Psoas muscle (tissue), 7 donors: ENCODE measurements at regions not wholly inside any gene's neighbourhood (a gene's known extent, or its start where the extent isn't known, plus 50 kb on each side); places are given as distances from the start of the nearest gene placed in this dataset.

Source experiments
- ATAC-seq, 4 donors: fragments of 200-7000 bp; cut with Tn5 transposase; one replicate each; pipeline ENCODE4 v1.9.1; 2020; ENCODE audit warnings: moderate library complexity in 3 of 4, mild to moderate bottlenecking in 2 of 4
- DNase-seq, 2 donors: peaks; one replicate each; pipeline ENCODE4 v3.0.0-alpha.2; 2020
- H3K27ac ChIP-seq: fragments of 200-600 bp; one replicate; pipeline ENCODE4 v1.8.0; 2022
- H3K27me3 ChIP-seq, 3 donors: fragments of 200-600 bp in 1 of 3; one replicate each; pipeline versions ENCODE4 v1.6.1 to v1.8.0; 2013 to 2022; ENCODE audit warnings: low read length in 2 of 3, mild to moderate bottlenecking in 2 of 3, moderate library complexity in 1 of 3; ENCODE audit not compliant: insufficient read depth in 3 of 3
- H3K36me3 ChIP-seq, 2 donors: fragments of 200-600 bp in 1 of 2; one replicate each; pipeline versions ENCODE4 v1.6.1 to v1.8.0; 2013 to 2022; ENCODE audit warnings: low read depth in 1 of 2, mild to moderate bottlenecking in 1 of 2, moderate library complexity in 1 of 2; ENCODE audit not compliant: insufficient read depth in 1 of 2
- H3K4me1 ChIP-seq: fragments of 200-600 bp; one replicate; pipeline ENCODE4 v1.8.0; 2022
- H3K4me3 ChIP-seq: fragments of 200-600 bp; one replicate; pipeline ENCODE4 v1.8.0; 2022; ENCODE audit warnings: mild to moderate bottlenecking
- H3K9me3 ChIP-seq: fragments of 200-600 bp; one replicate; pipeline ENCODE4 v1.8.0; 2022
- CTCF ChIP-seq: fragments of 200-600 bp; IDR thresholded peaks from one replicate; pipeline ENCODE4 v1.8.0; 2022; ENCODE audit warnings: antibody characterized with exemption
- WGBS, 3 donors: extraction: QIAGEN DNeasy Blood & Tissue Kit; methylation state at CpG; one replicate each; pipeline versions ENCODE4 v1.1.6 to v1.1.7; 2013; 5-methylcytosine and 5-hydroxymethylcytosine counted together
- intact Hi-C, 2 donors: fragments of 100-400 bp; cut with DNase I; formaldehyde crosslinking; loops; one replicate each; pipeline versions ENCODE4 v1.11.0 to v1.14.2; 2022
- donor health status: healthy with polysubstance abuse.
- donor health status: DM: no; HTN: no; CAD: no; lungs with moderate emphysema.
- donor health status: Bipolar disorder and iron deficiency.
- donor health status: healthy.
- donor health status: DM: yes; HTN: yes; CAD: no.
- donor health status: DM: no; HTN: no; CAD: no.
- donor health status: DM: yes; HTN: yes; CAD: no.

GRCh38 chr15:81941479-81941878 lies 104.3 kb downstream of the MEX3B start:
- 60 to 68% (median 67%) methylated on average over 4 of the region's 4 CpGs for WGBS, 3 donors
- Histone ChIP-seq H3K36me3 (no peaks in the 10 kb centered on the region), H3K4me1 (no peaks in the 10 kb centered on the region), H3K27me3 (no peaks in the 10 kb centered on the region), H3K27ac (no peak overlapping the region), H3K4me3 (no peak overlapping the region), H3K9me3 (peaks cover 16% of the 10 kb centered on the region)
- TF ChIP-seq CTCF: no peak
- no peak for ATAC-seq
- DNase-seq: no peak
- intact Hi-C loops: no loop called here

GRCh38 chr15:81940467-81941451 lies 105.1 kb downstream of the MEX3B start:
- H3K36me3 ChIP-seq: no peaks in the 10 kb centered on the region
- WGBS, 3 donors: 44 to 68% (median 66%) methylated on average over 1 of the region's 1 CpG
- no peak overlapping the region for H3K27ac ChIP-seq
- DNase-seq (no peak), ATAC-seq (no peak)
- H3K9me3 ChIP-seq: peaks cover 16% of the 10 kb centered on the region
- H3K27me3 ChIP-seq: no peaks in the 10 kb centered on the region
- no peak for TF ChIP-seq CTCF
- H3K4me1 ChIP-seq: no peaks in the 10 kb centered on the region
- intact Hi-C loops: no loop called here
- H3K4me3 ChIP-seq: no peak overlapping the region

GRCh38 chr15:81939604-81940440 lies 106.0 kb downstream of the MEX3B start:
- WGBS, 3 donors: 33 to 38% (median 38%) methylated on average over 5 of the region's 5 CpGs
- peak; percentile 57 for TF ChIP-seq CTCF
- intact Hi-C loops: no loop called here

GRCh38 chr15:81937189-81937588 lies 108.6 kb downstream of the MEX3B start:
- Histone ChIP-seq H3K4me3 (no peak overlapping the region), H3K27ac (no peak overlapping the region), H3K4me1 (no peaks in the 10 kb centered on the region), H3K27me3 (no peaks in the 10 kb centered on the region), H3K36me3 (no peaks in the 10 kb centered on the region), H3K9me3 (peaks cover 16% of the 10 kb centered on the region)
- 54 to 68% (median 55%) methylated on average over 4 of the region's 4 CpGs for WGBS, 3 donors
- no peak for TF ChIP-seq CTCF
- no peak for ATAC-seq
- intact Hi-C loops: loop anchor here in 1 of 2 donors (2.0 kb wide), 1 partner anchor 56 kb away; no protein-coding TSS in a partner anchor
- no peak for DNase-seq

More at GRCh38 chr15:81939604-81940440, 106.0 kb downstream of the MEX3B start:
- Histone ChIP-seq H3K4me1 (no peaks in the 10 kb centered on the region), H3K36me3 (no peaks in the 10 kb centered on the region), H3K9me3 (peaks cover 16% of the 10 kb centered on the region), H3K27me3 (no peaks in the 10 kb centered on the region), H3K27ac (no peak overlapping the region), H3K4me3 (no peak overlapping the region)
- no peak for DNase-seq
- ATAC-seq: no peak
